ACC112 (cell line): ENCODE measurements at regions not wholly inside any gene's neighbourhood (a gene's known extent, or its start where the extent isn't known, plus 50 kb on each side); places are given as distances from the start of the nearest gene placed in this dataset.

Experiments used
- H2AFZ ChIP-seq: fragments of 200-600 bp; sonication (generic); one replicate; pipeline ENCODE4 v1.6.0; 2017; ENCODE audit warnings: antibody characterized with exemption, low read length; ENCODE audit not compliant: unreplicated experiment
- H3K27ac ChIP-seq: fragments of 200-600 bp; sonication (generic); 2 replicates; pipeline ENCODE4 v1.5.1; 2014; ENCODE audit warnings: low read depth, mild to moderate bottlenecking, antibody characterized with exemption, low read length, moderate library complexity
- H3K27me3 ChIP-seq: fragments of 200-600 bp; sonication (generic); 2 replicates; pipeline ENCODE4 v1.6.1; 2014; ENCODE audit warnings: mild to moderate bottlenecking, antibody characterized with exemption, low read length, moderate library complexity, mixed read lengths; ENCODE audit not compliant: insufficient read depth
- H3K36me3 ChIP-seq: fragments of 200-600 bp; sonication (generic); 2 replicates; pipeline ENCODE4 v1.6.1; 2016; ENCODE audit warnings: mild to moderate bottlenecking, antibody characterized with exemption, low read length, moderate library complexity, mixed read lengths; ENCODE audit not compliant: insufficient read depth
- H3K4me1 ChIP-seq: fragments of 200-600 bp; sonication (generic); one replicate; pipeline ENCODE4 v1.6.1; 2016; ENCODE audit warnings: low read length, mixed read lengths; ENCODE audit not compliant: insufficient read depth, unreplicated experiment, control insufficient read depth
- H3K4me3 ChIP-seq: fragments of 200-600 bp; sonication (generic); 2 replicates; pipeline ENCODE4 v1.5.1; 2014; ENCODE audit warnings: mild to moderate bottlenecking, low read depth, low read length
- H3K79me2 ChIP-seq: fragments of 200-600 bp; sonication (generic); one replicate; pipeline ENCODE4 v1.6.0; 2016; ENCODE audit warnings: low read length; ENCODE audit not compliant: control insufficient read depth, unreplicated experiment, insufficient read depth

DNA sequence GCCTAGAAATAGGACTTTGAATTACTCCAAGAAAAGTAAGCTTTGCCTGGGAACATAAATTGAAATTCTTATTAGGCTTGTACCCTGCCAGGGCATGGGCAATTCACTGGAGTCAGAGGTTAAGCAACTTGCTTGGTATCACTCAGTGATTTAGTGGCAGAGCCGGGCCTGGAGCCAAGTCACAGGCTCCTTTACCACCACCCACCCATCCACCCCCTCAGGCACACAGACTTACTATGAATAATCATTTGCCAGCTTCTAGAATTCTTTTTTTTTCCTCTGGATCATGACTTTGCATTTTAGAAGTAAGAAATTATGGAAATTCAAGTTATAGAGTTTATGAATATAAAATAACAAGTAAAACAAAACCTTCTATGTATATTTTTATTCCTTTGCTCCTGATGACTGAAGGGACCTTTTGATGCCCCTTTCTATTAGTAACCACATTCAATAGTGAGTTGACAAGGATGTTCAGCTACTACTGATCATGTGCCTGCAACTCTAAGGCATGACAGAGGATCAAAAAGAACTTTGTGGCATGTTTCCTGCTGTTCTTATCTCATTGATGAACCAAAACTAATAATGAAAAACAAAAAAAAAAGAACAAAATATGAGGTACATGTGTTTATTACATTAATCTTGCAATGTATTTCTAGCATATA, 614.7 kb downstream of the TLR4 start:
- Histone ChIP-seq H3K4me3 (no peak overlapping the region), H3K27me3 (no peaks in the 10 kb centered on the region), H3K36me3 (no peaks in the 10 kb centered on the region), H3K79me2 (no peaks in the 10 kb centered on the region), H3K4me1 (peaks cover 7% of the 10 kb centered on the region), H2AFZ (no peak overlapping the region), H3K27ac (peak overlapping the region; percentile 57)

DNA sequence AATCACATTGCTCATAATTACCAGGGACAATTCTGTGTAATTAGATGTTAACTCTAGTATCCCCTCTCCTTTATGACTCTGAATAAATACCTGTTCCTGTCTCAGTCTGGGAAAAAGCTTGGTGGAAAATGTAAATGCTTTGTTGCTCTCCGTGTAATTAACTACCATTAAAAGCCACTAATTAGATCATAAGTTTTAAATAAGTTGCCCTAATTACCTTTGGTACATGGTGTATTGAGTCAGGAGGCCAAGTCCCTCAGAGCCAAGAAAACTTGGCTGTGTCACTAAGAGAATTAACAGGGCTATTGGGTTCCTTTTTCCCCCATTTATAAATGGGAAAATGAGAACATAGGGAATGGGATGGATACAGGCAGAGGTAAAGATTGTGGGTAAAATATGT, 617.6 kb downstream of the TLR4 start:
- no peaks in the 10 kb centered on the region for H3K79me2 ChIP-seq
- H3K27me3 ChIP-seq: no peaks in the 10 kb centered on the region
- H3K36me3 ChIP-seq: no peaks in the 10 kb centered on the region
- no peak overlapping the region for H2AFZ ChIP-seq
- H3K4me3 ChIP-seq: no peak overlapping the region
- H3K4me1 ChIP-seq: peaks cover 7% of the 10 kb centered on the region
- no peak overlapping the region for H3K27ac ChIP-seq

DNA sequence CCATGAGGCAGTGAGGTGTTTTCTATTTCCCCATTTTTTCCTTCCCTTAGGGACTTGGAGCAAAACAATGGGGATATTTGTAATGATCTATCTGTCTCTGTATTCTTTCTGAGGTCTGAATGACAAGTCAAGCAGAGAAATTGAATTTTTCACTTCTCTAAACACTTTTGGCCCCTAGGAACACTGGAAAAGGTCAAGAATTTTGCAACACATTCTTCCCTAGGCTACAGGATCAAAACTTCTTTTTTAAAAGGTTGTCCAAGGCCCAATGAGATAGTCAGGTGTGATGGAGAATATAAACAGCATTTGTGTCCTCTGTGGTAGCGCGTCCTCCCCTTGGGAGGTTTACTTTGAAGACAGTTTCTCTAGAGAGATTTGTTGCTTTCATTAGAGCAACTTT, 620.5 kb downstream of the TLR4 start:
- H3K79me2 ChIP-seq: no peaks in the 10 kb centered on the region
- H3K4me1 ChIP-seq: no peaks in the 10 kb centered on the region
- H3K27me3 ChIP-seq: no peaks in the 10 kb centered on the region
- no peak overlapping the region for H3K27ac ChIP-seq
- no peak overlapping the region for H2AFZ ChIP-seq
- H3K4me3 ChIP-seq: no peak overlapping the region
- no peaks in the 10 kb centered on the region for H3K36me3 ChIP-seq

DNA sequence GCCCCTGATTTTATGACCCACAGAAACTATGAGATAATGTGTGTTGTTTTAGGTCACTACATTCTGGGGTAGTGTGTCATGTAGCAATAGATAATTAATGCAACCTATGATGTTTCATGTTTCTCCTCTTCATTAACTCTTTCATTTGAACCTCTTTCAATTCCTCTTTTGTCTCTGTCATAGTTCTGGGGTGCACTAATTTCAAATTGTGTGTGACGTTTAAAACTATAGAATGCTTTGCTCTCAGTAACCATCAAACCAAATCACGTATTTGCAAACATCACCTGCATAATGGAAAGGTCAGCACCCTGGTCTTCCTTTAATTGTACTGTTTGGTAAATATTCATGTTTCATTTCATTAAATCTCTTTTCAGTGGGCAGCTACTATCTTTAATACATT, 621.6 kb downstream of the TLR4 start:
- H3K4me1 ChIP-seq: no peaks in the 10 kb centered on the region
- no peak overlapping the region for H3K4me3 ChIP-seq
- H3K27ac ChIP-seq: no peak overlapping the region
- no peak overlapping the region for H2AFZ ChIP-seq
- H3K27me3 ChIP-seq: no peaks in the 10 kb centered on the region
- H3K36me3 ChIP-seq: no peaks in the 10 kb centered on the region
- no peaks in the 10 kb centered on the region for H3K79me2 ChIP-seq

DNA sequence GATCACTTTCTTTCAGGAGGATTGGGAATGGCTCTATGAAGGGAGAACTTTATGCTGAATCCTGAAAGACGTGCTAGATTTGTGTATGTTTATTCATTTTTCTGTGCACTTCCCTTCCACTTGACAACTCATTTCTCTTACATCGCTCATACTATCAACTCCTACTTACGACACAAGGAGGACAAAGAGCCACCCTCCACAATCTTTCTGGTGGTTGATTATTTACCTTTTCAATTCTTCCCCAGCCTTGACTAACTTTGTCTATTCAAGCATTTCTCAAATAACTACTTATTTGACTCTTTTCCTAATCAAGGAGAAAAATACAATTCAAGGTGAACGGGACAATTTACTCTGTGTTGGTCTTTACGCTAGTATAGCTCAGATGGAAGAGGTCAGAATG, 622.1 kb downstream of the TLR4 start:
- Histone ChIP-seq H3K4me1 (peaks cover 2% of the 10 kb centered on the region), H3K4me3 (no peak overlapping the region), H3K27ac (no peak overlapping the region), H3K36me3 (no peaks in the 10 kb centered on the region), H2AFZ (no peak overlapping the region), H3K27me3 (no peaks in the 10 kb centered on the region), H3K79me2 (no peaks in the 10 kb centered on the region)

DNA sequence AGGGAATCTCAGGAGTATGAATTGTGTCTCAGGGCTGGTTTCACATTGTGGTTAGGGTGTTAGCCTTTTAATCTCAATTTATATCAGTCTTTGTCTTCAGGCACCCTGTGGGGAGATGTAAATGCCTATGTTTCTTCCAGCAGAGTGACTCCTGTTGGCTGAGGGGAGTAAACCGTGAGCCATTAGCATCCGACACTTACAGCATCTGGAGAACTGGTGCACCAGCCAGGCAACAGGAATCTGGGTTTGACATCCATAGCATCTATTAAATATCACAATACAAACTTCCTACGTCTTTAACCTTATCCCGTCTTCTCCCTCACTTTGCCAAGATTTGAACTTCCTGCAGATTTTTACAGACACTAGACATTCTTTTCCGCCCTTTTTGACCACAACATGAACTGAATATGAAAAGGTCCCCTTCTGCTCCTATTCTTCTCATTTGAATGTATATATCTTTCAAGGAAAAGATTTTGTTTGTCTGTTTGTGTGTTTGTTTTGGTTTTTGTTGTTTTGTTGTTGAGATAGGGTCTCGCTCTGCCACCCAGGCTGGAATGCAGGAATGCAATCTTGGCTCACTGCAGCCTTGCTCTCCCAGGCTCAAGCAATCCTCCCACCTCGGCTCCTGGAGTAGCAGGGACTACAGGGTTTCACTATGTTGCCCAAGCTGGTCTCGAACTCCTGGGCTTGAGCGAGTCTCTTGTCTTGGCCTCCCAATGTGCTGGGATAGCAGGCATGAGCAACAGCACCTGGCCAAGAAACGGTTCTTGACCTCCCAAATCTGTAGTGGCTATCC, 626.2 kb downstream of the TLR4 start:
- Histone ChIP-seq H3K36me3 (no peaks in the 10 kb centered on the region), H3K27ac (no peak overlapping the region), H3K79me2 (no peaks in the 10 kb centered on the region), H3K4me3 (no peak overlapping the region), H3K27me3 (no peaks in the 10 kb centered on the region), H2AFZ (no peak overlapping the region), H3K4me1 (peaks cover 8% of the 10 kb centered on the region)

DNA sequence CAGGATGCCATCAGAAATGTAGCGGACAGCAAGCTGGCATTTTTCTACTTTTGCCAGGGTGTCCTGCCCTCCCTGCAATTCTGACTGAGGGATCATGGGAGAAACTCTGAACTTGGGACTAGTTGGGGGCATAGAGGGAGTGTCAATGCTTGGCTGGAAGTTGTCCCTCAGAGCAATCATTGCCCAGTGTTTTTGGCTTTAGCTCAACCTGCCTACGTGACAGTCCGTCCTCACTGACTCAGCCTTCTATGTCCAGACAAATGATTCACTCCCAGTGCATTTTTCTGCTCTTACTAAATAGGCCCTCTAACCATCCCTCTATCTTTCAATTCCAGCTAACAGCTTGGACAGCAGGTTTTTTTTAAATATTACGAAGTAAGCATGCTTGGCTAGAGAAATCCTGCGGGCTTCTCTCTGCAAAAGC, 627.4 kb downstream of the TLR4 start:
- Histone ChIP-seq H3K4me1 (peaks cover 16% of the 10 kb centered on the region), H3K27ac (peak overlapping the region; percentile 31; the same call in 1 of the 2 replicates), H3K27me3 (no peaks in the 10 kb centered on the region), H2AFZ (no peak overlapping the region), H3K79me2 (no peaks in the 10 kb centered on the region), H3K4me3 (no peak overlapping the region), H3K36me3 (no peaks in the 10 kb centered on the region)

DNA sequence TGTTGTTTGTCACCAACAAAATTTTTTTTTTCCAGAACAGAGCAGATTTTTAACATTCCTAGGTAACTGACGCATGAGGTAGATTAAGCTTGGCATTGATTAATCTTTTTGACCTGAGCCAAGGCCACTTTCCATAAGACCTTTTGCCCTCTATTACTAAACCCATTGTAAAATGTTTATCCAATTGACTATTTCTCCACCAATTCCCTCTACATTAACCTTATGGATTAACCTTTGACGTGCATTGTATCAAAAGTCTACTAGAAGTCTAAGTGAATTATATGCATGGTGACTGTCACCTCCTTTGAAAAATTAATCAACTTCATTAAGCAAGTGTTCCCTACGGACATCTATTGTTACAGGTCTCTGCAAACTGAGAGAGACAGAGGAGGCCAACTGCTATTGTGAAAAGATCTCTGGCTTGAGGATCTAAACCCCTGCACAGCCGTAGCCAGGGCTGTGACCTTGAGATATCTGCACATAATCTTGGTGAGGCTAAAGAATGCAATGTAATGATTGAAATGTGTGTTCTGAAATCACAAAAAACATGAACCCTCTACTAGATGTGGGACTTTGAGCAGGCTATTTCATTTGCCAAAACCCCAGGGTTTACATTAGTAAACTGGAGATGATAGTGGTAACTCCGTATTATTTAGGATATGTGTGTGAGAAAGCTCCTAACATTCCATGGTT, 632.2 kb downstream of the TLR4 start:
- no peaks in the 10 kb centered on the region for H3K27me3 ChIP-seq
- no peaks in the 10 kb centered on the region for H3K36me3 ChIP-seq
- no peak overlapping the region for H3K27ac ChIP-seq
- H3K79me2 ChIP-seq: no peaks in the 10 kb centered on the region
- no peak overlapping the region for H3K4me3 ChIP-seq
- H3K4me1 ChIP-seq: peaks cover 13% of the 10 kb centered on the region
- H2AFZ ChIP-seq: no peak overlapping the region

DNA sequence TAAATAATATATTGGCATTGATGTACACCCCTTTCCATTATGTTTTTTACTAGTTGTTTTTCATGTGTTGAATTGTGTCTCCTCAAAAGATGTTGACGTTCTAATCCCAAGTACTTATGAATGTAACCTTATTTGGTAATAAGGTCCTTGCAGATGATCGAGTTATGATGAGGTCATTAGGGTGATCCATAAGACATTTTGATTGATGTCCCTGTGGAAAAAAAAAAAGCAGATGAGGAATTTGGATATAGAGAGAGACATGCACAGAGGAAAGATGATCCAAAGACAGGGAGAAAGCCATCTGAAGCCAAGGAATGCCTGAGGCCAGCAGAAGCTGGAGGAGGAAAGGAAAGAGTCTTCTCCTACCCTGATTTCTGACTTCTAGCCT, 632.7 kb downstream of the TLR4 start:
- H2AFZ ChIP-seq: no peak overlapping the region
- no peak overlapping the region for H3K27ac ChIP-seq

DNA sequence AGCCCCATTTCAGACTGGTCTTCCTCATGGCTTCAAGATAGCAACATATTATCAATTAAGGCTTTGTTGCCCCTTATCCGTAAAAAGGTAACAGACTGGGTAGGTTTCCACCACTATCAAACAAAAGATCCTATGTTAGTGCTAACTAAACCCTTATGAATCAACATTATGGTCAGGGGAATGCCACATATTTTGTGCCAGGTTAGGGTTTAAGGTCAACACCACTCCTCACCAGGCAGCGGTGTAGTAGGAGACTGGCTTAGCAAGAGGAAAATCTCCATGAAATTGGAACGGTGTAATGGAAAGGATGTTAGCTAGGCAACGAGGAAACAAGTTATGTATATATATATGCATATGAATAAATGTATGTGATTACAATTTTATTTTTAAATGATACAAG, 655.8 kb downstream of the TLR4 start:
- Histone ChIP-seq H3K27me3 (no peaks in the 10 kb centered on the region), H3K4me3 (no peak overlapping the region), H3K4me1 (peaks cover 3% of the 10 kb centered on the region), H3K27ac (no peak overlapping the region), H3K79me2 (no peaks in the 10 kb centered on the region), H2AFZ (no peak overlapping the region), H3K36me3 (no peaks in the 10 kb centered on the region)

More for the DNA sequence above, 632.7 kb downstream of the TLR4 start:
- Histone ChIP-seq H3K36me3 (no peaks in the 10 kb centered on the region), H3K4me1 (peaks cover 11% of the 10 kb centered on the region), H3K27me3 (no peaks in the 10 kb centered on the region), H3K4me3 (no peak overlapping the region), H3K79me2 (no peaks in the 10 kb centered on the region)
